Astrocyte of the cerebellum (primary cell): ENCODE measurements at regions not wholly inside any gene's neighbourhood (a gene's known extent, or its start where the extent isn't known, plus 50 kb on each side); places are given as distances from the start of the nearest gene placed in this dataset.

Source experiments
- DNase-seq: peaks from one replicate; pipeline ENCODE4 v3.0.0-alpha.2; 2011; ENCODE audit warnings: low read depth
- H3K4me3 ChIP-seq: 2 replicates; pipeline ENCODE4 v1.5.1; 2011; ENCODE audit warnings: mild to moderate bottlenecking, low read depth, low read length, moderate library complexity
- CTCF ChIP-seq: IDR thresholded peaks from 2 replicates; pipeline ENCODE4 v1.5.1; 2012; ENCODE audit warnings: low read length, low read depth, moderate library complexity, mild to moderate bottlenecking; ENCODE audit errors: missing control alignments
- in situ Hi-C: cut with HindIII; loops from 2 replicates; pipeline ENCODE4 v1.10.0; 2017; ENCODE audit warnings: low sequenced_read_pairs

GRCh38 chr13:24076109-24076508, 84.4 kb upstream of the SPATA13 start:
- no peak for DNase-seq
- TF ChIP-seq CTCF = no peak
- H3K4me3 ChIP-seq = no peak overlapping the region
- in situ Hi-C loops = no loop called here

GRCh38 chr13:24076636-24077035, 83.9 kb upstream of the SPATA13 start:
- no peak for TF ChIP-seq CTCF
- no peak for DNase-seq
- in situ Hi-C loops = no loop called here
- no peak overlapping the region for H3K4me3 ChIP-seq

- no peak overlapping the region for H3K4me3 ChIP-seq
- DNase-seq = no peak
- no peak for TF ChIP-seq CTCF
- in situ Hi-C loops = no loop called here
These were observed 80.4 kb upstream of the SPATA13 start for GRCh38 chr13:24080134-24080533.

- DNase-seq = no peak
- in situ Hi-C loops = no loop called here
- TF ChIP-seq CTCF = no peak
- H3K4me3 ChIP-seq = no peak overlapping the region
These were observed 79.1 kb upstream of the SPATA13 start for GRCh38 chr13:24081387-24081786.

- DNase-seq = no peak
- H3K4me3 ChIP-seq = no peak overlapping the region
- in situ Hi-C loops = no loop called here
- TF ChIP-seq CTCF = no peak
These were observed 77.4 kb upstream of the SPATA13 start for GRCh38 chr13:24083141-24083540.

- in situ Hi-C loops = no loop called here
- no peak overlapping the region for H3K4me3 ChIP-seq
- TF ChIP-seq CTCF = no peak
- DNase-seq = no peak
These were observed 76.6 kb upstream of the SPATA13 start for GRCh38 chr13:24083722-24084421.
